H1 (cell line): ENCODE measurements at regions not wholly inside any gene's neighbourhood (a gene's known extent, or its start where the extent isn't known, plus 50 kb on each side); places are given as distances from the start of the nearest gene placed in this dataset.

ENCODE experiments used
- CTCF ChIA-PET: fragments of 300-600 bp; sonication (Branson Sonifier 250); formaldehyde crosslinking; loops from one replicate; lab custom pipeline; 2021; ENCODE audit not compliant: partially characterized antibody; lab: Charles Lee
- POLR2A ChIA-PET: fragments of 300-600 bp; sonication (Branson Sonifier 250); formaldehyde crosslinking; loops from one replicate; lab custom pipeline; 2021; ENCODE audit warnings: inconsistent platforms; ENCODE audit not compliant: partially characterized antibody; lab: Charles Lee
- DNase-seq, 2 experiments: peaks; one replicate each; pipeline versions ENCODE4 v3.0.0 to v3.0.0-alpha.2; 2010 to 2022; ENCODE audit warnings: low spot score in 2 of 2, low read depth in 1 of 2, mixed read lengths in 1 of 2
- FAIRE-seq: peaks from 2 replicates; lab custom pipeline; 2011; peaks lifted over from hg19 to GRCh38; lab: Jason Lieb, UNC
- H2AFZ ChIP-seq: 2 replicates; pipeline ENCODE4 v1.8.1; 2012; ENCODE audit warnings: low read length, inconsistent platforms
- H2AK5ac ChIP-seq: 2 replicates; pipeline ENCODE4 v1.6.1; 2013; ENCODE audit warnings: low read depth, low read length
- H2BK120ac ChIP-seq: replicated peaks from 2 replicates; pipeline ENCODE3; 2013; ENCODE audit warnings: low read depth, low read length, inconsistent platforms
- H2BK12ac ChIP-seq: 2 replicates; pipeline ENCODE4 v1.6.1; 2013; ENCODE audit warnings: low read depth, low read length
- H2BK15ac ChIP-seq: 2 replicates; pipeline ENCODE4 v1.6.1; 2013; ENCODE audit warnings: low read length
- H2BK20ac ChIP-seq: 2 replicates; pipeline ENCODE4 v1.6.1; 2013; ENCODE audit warnings: low read length
- H2BK5ac ChIP-seq: 2 replicates; pipeline ENCODE4 v1.6.1; 2013; ENCODE audit warnings: low read depth, low read length
- H3K14ac ChIP-seq: 2 replicates; pipeline ENCODE4 v1.6.1; 2013; ENCODE audit warnings: inconsistent platforms; ENCODE audit not compliant: insufficient read length
- H3K18ac ChIP-seq: 2 replicates; pipeline ENCODE4 v1.6.1; 2013; ENCODE audit warnings: low read length; ENCODE audit errors: extremely low read depth
- H3K23ac ChIP-seq: 2 replicates; pipeline ENCODE4 v1.6.1; 2013; ENCODE audit warnings: inconsistent platforms; ENCODE audit not compliant: insufficient read length
- H3K23me2 ChIP-seq: 2 replicates; pipeline ENCODE4 v1.6.1; 2013; ENCODE audit warnings: low read depth, low read length
- H3K27ac ChIP-seq: 2 replicates; pipeline ENCODE4 v1.6.1; 2011; ENCODE audit warnings: low read depth, low read length, inconsistent platforms
- H3K27me3 ChIP-seq, 4 experiments: replicated peaks in 1 of 4; 1 replicate in 1 of 4; 2 replicates in 3 of 4; pipeline versions ENCODE4 v1.6.1 to v1.8.1; 2011 to 2013; ENCODE audit warnings: low read length in 3 of 4, mild to moderate bottlenecking in 3 of 4, inconsistent platforms in 2 of 4, mixed read lengths in 2 of 4, moderate library complexity in 1 of 4; ENCODE audit not compliant: control insufficient read depth in 3 of 4, insufficient read depth in 3 of 4; ENCODE audit errors: extremely low read depth in 1 of 4
- H3K36me3 ChIP-seq, 4 experiments: 2 replicates each; pipeline versions ENCODE4 v1.6.1 to v1.8.1; 2011 to 2013; ENCODE audit warnings: mild to moderate bottlenecking in 4 of 4, low read length in 3 of 4, moderate library complexity in 2 of 4, control low read depth in 1 of 4, inconsistent platforms in 1 of 4; ENCODE audit not compliant: insufficient read depth in 4 of 4, control insufficient read depth in 2 of 4
- H3K4ac ChIP-seq: replicated peaks from 2 replicates; pipeline ENCODE3; 2013; ENCODE audit warnings: low read length, low read depth, mixed read lengths, inconsistent platforms; ENCODE audit not compliant: insufficient read length
- H3K4me1 ChIP-seq, 4 experiments: replicated peaks in 1 of 4; 1 replicate in 1 of 4; 2 replicates in 3 of 4; pipeline versions ENCODE4 v1.6.1 to v1.8.1; 2011 to 2013; ENCODE audit warnings: low read length in 3 of 4, inconsistent platforms in 2 of 4, mixed read lengths in 1 of 4; ENCODE audit not compliant: insufficient read depth in 4 of 4, control insufficient read depth in 3 of 4
- H3K4me2 ChIP-seq, 2 experiments: 2 replicates each; pipeline versions ENCODE4 v1.6.1 to v1.8.1; 2011 to 2013; ENCODE audit warnings: low read depth in 2 of 2, low read length in 2 of 2, control low read depth in 1 of 2, inconsistent platforms in 1 of 2, mild to moderate bottlenecking in 1 of 2; ENCODE audit not compliant: insufficient read depth in 1 of 2
- H3K4me3 ChIP-seq, 4 experiments: fragments of 200-600, 300-600 bp in 1 of 4; sonication (generic), shearing (Covaris generic), sonication (Bioruptor Twin) in 1 of 4; 2 replicates each; pipeline versions ENCODE4 v1.5.1 to v1.8.1; 2011 to 2016; ENCODE audit warnings: low read length in 4 of 4, low read depth in 3 of 4, control low read depth in 2 of 4, inconsistent platforms in 2 of 4, mild to moderate bottlenecking in 2 of 4, mixed read lengths in 1 of 4, moderate library complexity in 1 of 4; ENCODE audit not compliant: insufficient read depth in 2 of 4; ENCODE audit errors: extremely low read depth in 1 of 4
- H3K56ac ChIP-seq: replicated peaks from 2 replicates; pipeline ENCODE3; 2013; ENCODE audit warnings: low read depth, mild to moderate bottlenecking, mixed read lengths, low read length, inconsistent platforms; ENCODE audit not compliant: insufficient read length
- H3K79me1 ChIP-seq: 2 replicates; pipeline ENCODE4 v1.6.1; 2013; ENCODE audit warnings: low read depth, low read length, control low read depth
- H3K79me2 ChIP-seq, 2 experiments: 2 replicates each; pipeline versions ENCODE4 v1.6.1 to v1.8.1; 2012 to 2013; ENCODE audit warnings: low read length in 2 of 2, mild to moderate bottlenecking in 2 of 2, inconsistent platforms in 1 of 2; ENCODE audit not compliant: insufficient read depth in 2 of 2, control insufficient read depth in 1 of 2
- H3K9ac ChIP-seq, 4 experiments: replicated peaks in 1 of 4; 1 replicate in 1 of 4; 2 replicates in 3 of 4; pipeline versions ENCODE4 v1.6.1 to v1.8.1; 2011 to 2013; ENCODE audit warnings: low read depth in 3 of 4, low read length in 3 of 4, control low read depth in 2 of 4, mild to moderate bottlenecking in 2 of 4, moderate library complexity in 2 of 4, inconsistent platforms in 1 of 4; ENCODE audit errors: extremely low read depth in 1 of 4
- H3K9me3 ChIP-seq, 2 experiments: 2 replicates each; pipeline versions ENCODE4 v1.6.1 to v1.8.1; 2012 to 2013; ENCODE audit warnings: mild to moderate bottlenecking in 2 of 2, moderate library complexity in 2 of 2, control low read depth in 1 of 2, inconsistent platforms in 1 of 2, low read depth in 1 of 2, low read length in 1 of 2, mixed read lengths in 1 of 2; ENCODE audit not compliant: insufficient read depth in 2 of 2
- H4K20me1 ChIP-seq, 2 experiments: replicated peaks in 1 of 2; 2 replicates each; pipeline versions ENCODE3 to v1.8.1; 2011 to 2013; ENCODE audit warnings: inconsistent platforms in 2 of 2, low read length in 2 of 2, mild to moderate bottlenecking in 1 of 2; ENCODE audit not compliant: insufficient read depth in 2 of 2, control insufficient read depth in 1 of 2
- H4K5ac ChIP-seq: 2 replicates; pipeline ENCODE4 v1.6.1; 2013; ENCODE audit warnings: low read length, low read depth, mixed read lengths, inconsistent platforms; ENCODE audit not compliant: insufficient read length
- H4K8ac ChIP-seq: 2 replicates; pipeline ENCODE4 v1.8.0; 2013; ENCODE audit warnings: mild to moderate bottlenecking, moderate library complexity, low read length, inconsistent platforms; ENCODE audit not compliant: insufficient read depth; ENCODE audit errors: extremely low read depth
- H4K91ac ChIP-seq: replicated peaks from 2 replicates; pipeline ENCODE3; 2013; ENCODE audit warnings: low read length, mixed read lengths, inconsistent platforms; ENCODE audit not compliant: insufficient read length
- ATF3 ChIP-seq: IDR thresholded peaks from 2 replicates; pipeline ENCODE4 v1.6.1; 2011; ENCODE audit warnings: low read depth, mild to moderate bottlenecking, low read length; ENCODE audit not compliant: insufficient read depth
- BCL11A ChIP-seq, 2 experiments: IDR thresholded peaks; one replicate each; pipeline ENCODE4 v1.6.1; 2011; ENCODE audit warnings: low read depth in 2 of 2, low read length in 2 of 2, mild to moderate bottlenecking in 2 of 2
- CHD1 ChIP-seq: IDR thresholded peaks from 2 replicates; pipeline ENCODE4 v1.6.1; 2012; ENCODE audit warnings: low read depth, low read length, improper control_type of control experiment
- CTCF ChIP-seq, 3 experiments: IDR thresholded peaks; 1 replicate in 2 of 3; 2 replicates in 1 of 3; pipeline versions ENCODE4 v1.5.1 to v1.6.1; 2011; ENCODE audit warnings: low read length in 3 of 3, mild to moderate bottlenecking in 3 of 3, inconsistent platforms in 2 of 3, low read depth in 1 of 3, moderate library complexity in 1 of 3; ENCODE audit not compliant: insufficient read depth in 1 of 3; ENCODE audit errors: control extremely low read depth in 1 of 3
- EGR1 ChIP-seq: IDR thresholded peaks from 2 replicates; pipeline ENCODE4 v1.6.1; 2011; ENCODE audit warnings: low read depth, low read length, borderline replicate concordance
- GTF2F1 ChIP-seq: IDR thresholded peaks from 2 replicates; pipeline ENCODE4 v1.6.1; 2012; ENCODE audit warnings: low read depth, low read length, improper control_type of control experiment, borderline replicate concordance
- KDM4A ChIP-seq: IDR thresholded peaks from one replicate; pipeline ENCODE4 v1.7.1; 2012; ENCODE audit warnings: low read depth, mild to moderate bottlenecking, moderate library complexity, low read length, inconsistent platforms; ENCODE audit not compliant: severe bottlenecking
- RAD21 ChIP-seq, 2 experiments: IDR thresholded peaks in 1 of 2; conservative IDR thresholded peaks in 1 of 2; 2 replicates each; pipeline ENCODE4 v1.6.1; 2011; ENCODE audit warnings: low read depth in 2 of 2, low read length in 2 of 2, improper control_type of control experiment in 1 of 2, inconsistent platforms in 1 of 2, mild to moderate bottlenecking in 1 of 2, moderate library complexity in 1 of 2
- RXRA ChIP-seq: IDR thresholded peaks from 2 replicates; pipeline ENCODE4 v1.6.1; 2011; ENCODE audit warnings: low read depth, mild to moderate bottlenecking, low read length, moderate library complexity; ENCODE audit not compliant: insufficient read depth
- SAP30 ChIP-seq: fragments of 300-600 bp; sonication (generic); IDR thresholded peaks from 2 replicates; pipeline ENCODE4 v1.7.1; 2012; ENCODE audit warnings: low read length, moderate library complexity, mild to moderate bottlenecking, inconsistent platforms; ENCODE audit not compliant: insufficient read depth, insufficient replicate concordance
- TEAD4 ChIP-seq: IDR thresholded peaks from 2 replicates; pipeline ENCODE4 v1.6.1; 2012; ENCODE audit warnings: low read depth, low read length, inconsistent platforms, mixed read lengths
- WGBS, 2 experiments: shearing (Covaris generic) in 1 of 2; methylation state at CpG; one replicate each; pipeline versions ENCODE4 v1.1.6 to v1.1.7; 2013 to 2015; ENCODE audit warnings: low lambda C conversion rate in 2 of 2, mixed read lengths in 2 of 2, inconsistent platforms in 1 of 2, low coverage in 1 of 2, missing lambda C conversion rate in 1 of 2; ENCODE audit not compliant: insufficient replicate concordance in 2 of 2, insufficient coverage in 1 of 2, insufficient read length in 1 of 2; ENCODE audit errors: extremely low coverage in 1 of 2, missing lambda C conversion rate in 1 of 2; 5-methylcytosine and 5-hydroxymethylcytosine counted together

GRCh38 chr4:129236351-129236750 is 140.4 kb downstream of the C4orf33 start:
- Histone ChIP-seq H4K5ac (no peak overlapping the region), H3K9me3 (no peaks in the 10 kb centered on the region), H2BK15ac (no peak overlapping the region), H3K4me3 (no peak overlapping the region), H2AFZ (no peak overlapping the region), H3K79me1 (no peaks in the 10 kb centered on the region), H3K18ac (no peak overlapping the region), H4K20me1 (no peaks in the 10 kb centered on the region), H3K23ac (no peak overlapping the region), H3K4me2 (no peak overlapping the region), H2BK12ac (no peak overlapping the region), H2BK120ac (no peak overlapping the region), H2BK5ac (no peak overlapping the region), H2BK20ac (no peak overlapping the region), H3K79me2 (no peaks in the 10 kb centered on the region), H3K23me2 (no peaks in the 10 kb centered on the region), H4K8ac (no peak overlapping the region), H3K4ac (no peak overlapping the region), H3K4me1 (peaks cover 0 to 2% (median 0%) of the 10 kb centered on the region in 4 experiments; a peak in 1 of 7 replicates), H3K9ac (no peak overlapping the region), H2AK5ac (no peak overlapping the region), H3K56ac (no peak overlapping the region), H3K36me3 (no peaks in the 10 kb centered on the region), H3K27ac (no peak overlapping the region), H3K27me3 (no peaks in the 10 kb centered on the region), H3K14ac (no peak overlapping the region), H4K91ac (no peak overlapping the region)
- ChIA-PET CTCF (no interaction called here), POLR2A (no interaction called here)
- DNase-seq (no peak), FAIRE-seq (no peak)
- 93% methylated on average over 3 of the region's 3 CpGs; no CpG with 5 or more reads in 1 of the 2 experiments for WGBS, 2 experiments
- TF ChIP-seq ATF3 (no peak), BCL11A (IDR thresholded peaks at IDR 0.05; ENCODE audit: low read depth in 2 of 2, low read length in 2 of 2) (no peak), KDM4A (no peak), EGR1 (no peak), CHD1 (no peak), RAD21 (IDR thresholded peaks at IDR 0.05 in 1 of 2, conservative IDR thresholded peaks at IDR 0.05 in 1 of 2; ENCODE audit: low read depth in 2 of 2, low read length in 2 of 2) (no peak), GTF2F1 (no peak), TEAD4 (no peak), SAP30 (no peak), CTCF (IDR thresholded peaks at IDR 0.05; ENCODE audit: control extremely low read depth in 1 of 3, insufficient read depth in 1 of 3, low read depth in 1 of 3, low read length in 3 of 3) (no peak), RXRA (no peak)
